Progenitor cell of endocrine pancreas (in vitro differentiated cells): ENCODE measurements at regions not wholly inside any gene's neighbourhood (a gene's known extent, or its start where the extent isn't known, plus 50 kb on each side); places are given as distances from the start of the nearest gene placed in this dataset.
"Not testable (repeated sequence)": the region's sequence is repeated elsewhere in the genome, so short reads cannot be mapped to it uniquely, and the experiment has no call there.

Experiments
- DNase-seq: peaks from one replicate; pipeline ENCODE4 v3.0.0; 2021; ENCODE audit warnings: low spot score; ENCODE audit not compliant: unreplicated experiment
- H3K27ac Mint-ChIP-seq: 2 replicates; pipeline ENCODE4 v1.8.0; 2021; ENCODE audit warnings: mild to moderate bottlenecking, moderate library complexity, mixed read lengths
- H3K27me3 Mint-ChIP-seq: 2 replicates; pipeline ENCODE4 v1.8.0; 2021; ENCODE audit warnings: mixed read lengths
- H3K36me3 Mint-ChIP-seq: 2 replicates; pipeline ENCODE4 v1.8.0; 2022; ENCODE audit warnings: mixed read lengths; ENCODE audit not compliant: insufficient read depth
- H3K4me1 Mint-ChIP-seq: 2 replicates; pipeline ENCODE4 v1.8.0; 2021; ENCODE audit warnings: low read depth, mixed read lengths
- H3K4me3 Mint-ChIP-seq: 2 replicates; pipeline ENCODE4 v1.8.0; 2021; ENCODE audit warnings: low read depth, mild to moderate bottlenecking, moderate library complexity, mixed read lengths
- H3K9me3 Mint-ChIP-seq: 2 replicates; pipeline ENCODE4 v1.8.0; 2021; ENCODE audit warnings: low read depth, mixed read lengths
- CTCF ChIP-seq: fragments of 200-600 bp; sonication (generic); IDR thresholded peaks from one replicate; pipeline ENCODE4 v1.5.0; 2021; ENCODE audit warnings: antibody characterized with exemption, mild to moderate bottlenecking; ENCODE audit not compliant: unreplicated experiment

DNA sequence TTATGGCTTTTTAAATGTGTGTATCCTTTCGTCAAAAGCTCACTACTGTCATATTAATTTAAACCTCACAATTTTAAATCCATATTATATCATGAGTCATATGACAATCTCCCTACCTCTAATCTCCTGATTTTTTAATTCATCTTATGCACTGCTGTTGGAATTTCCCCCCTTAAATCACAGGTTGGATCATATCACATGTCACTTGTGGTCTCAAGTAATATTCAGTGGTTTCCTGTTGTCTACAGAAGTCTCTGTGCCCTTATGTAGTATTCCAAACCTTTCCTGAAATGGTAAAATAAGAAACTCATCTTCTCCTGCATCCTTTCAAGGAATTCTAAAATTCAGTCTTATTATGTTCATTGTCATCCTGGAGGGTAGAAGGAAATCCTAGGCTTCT is 116.0 kb upstream of the CBLB start:
- peaks cover 20% of the 10 kb centered on the region for H3K9me3 Mint-ChIP-seq
- no peaks in the 10 kb centered on the region for H3K27me3 Mint-ChIP-seq
- TF ChIP-seq CTCF: no peak
- H3K27ac Mint-ChIP-seq: no peak overlapping the region
- no peaks in the 10 kb centered on the region for H3K36me3 Mint-ChIP-seq
- H3K4me1 Mint-ChIP-seq: peaks cover 6% of the 10 kb centered on the region
- DNase-seq: no peak
- no peak overlapping the region for H3K4me3 Mint-ChIP-seq

- H3K27me3 Mint-ChIP-seq: not testable (repeated sequence)
These were observed 117.5 kb upstream of the CBLB start for GRCh38 chr3:105986343-105986742.

DNA sequence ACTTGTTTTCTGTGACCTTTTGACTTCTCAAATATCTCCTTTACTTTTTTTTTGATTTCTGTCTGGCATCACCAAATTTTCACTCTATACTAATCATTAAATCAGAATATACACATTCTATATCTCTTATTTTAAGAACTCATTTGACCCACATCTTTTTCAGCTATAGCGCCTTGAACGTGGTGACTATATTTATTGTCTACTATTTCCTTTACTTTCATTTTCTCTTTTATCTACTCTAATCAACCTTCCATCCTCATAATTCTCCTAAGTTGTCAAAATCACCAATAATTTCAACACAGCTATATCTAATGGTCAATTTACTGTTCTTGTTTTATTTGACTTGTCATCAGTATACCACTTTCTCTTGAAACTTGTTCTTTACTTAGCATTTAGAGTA is 119.0 kb upstream of the CBLB start:
- no peak overlapping the region for H3K27ac Mint-ChIP-seq
- H3K27me3 Mint-ChIP-seq: no peaks in the 10 kb centered on the region
- peaks cover 32% of the 10 kb centered on the region for H3K9me3 Mint-ChIP-seq
- no peak overlapping the region for H3K4me3 Mint-ChIP-seq
- H3K4me1 Mint-ChIP-seq: peaks cover 6% of the 10 kb centered on the region
- no peaks in the 10 kb centered on the region for H3K36me3 Mint-ChIP-seq
- no peak for DNase-seq
- TF ChIP-seq CTCF: no peak

More at GRCh38 chr3:105986343-105986742, 117.5 kb upstream of the CBLB start:
- H3K36me3 Mint-ChIP-seq, H3K4me1 Mint-ChIP-seq, DNase-seq, H3K27ac Mint-ChIP-seq, H3K4me3 Mint-ChIP-seq: not testable (repeated sequence)
- H3K9me3 Mint-ChIP-seq: peaks cover 30% of the 10 kb centered on the region

GRCh38 chr3:105988540-105989212 is 119.9 kb upstream of the CBLB start:
- H3K27me3 Mint-ChIP-seq: no peaks in the 10 kb centered on the region
- H3K9me3 Mint-ChIP-seq: peaks cover 30% of the 10 kb centered on the region
- no peaks in the 10 kb centered on the region for H3K36me3 Mint-ChIP-seq
- H3K4me1 Mint-ChIP-seq: peaks cover 6% of the 10 kb centered on the region
- DNase-seq: no peak
- H3K4me3 Mint-ChIP-seq: no peak overlapping the region
- no peak for TF ChIP-seq CTCF
- H3K27ac Mint-ChIP-seq: no peak overlapping the region

DNA sequence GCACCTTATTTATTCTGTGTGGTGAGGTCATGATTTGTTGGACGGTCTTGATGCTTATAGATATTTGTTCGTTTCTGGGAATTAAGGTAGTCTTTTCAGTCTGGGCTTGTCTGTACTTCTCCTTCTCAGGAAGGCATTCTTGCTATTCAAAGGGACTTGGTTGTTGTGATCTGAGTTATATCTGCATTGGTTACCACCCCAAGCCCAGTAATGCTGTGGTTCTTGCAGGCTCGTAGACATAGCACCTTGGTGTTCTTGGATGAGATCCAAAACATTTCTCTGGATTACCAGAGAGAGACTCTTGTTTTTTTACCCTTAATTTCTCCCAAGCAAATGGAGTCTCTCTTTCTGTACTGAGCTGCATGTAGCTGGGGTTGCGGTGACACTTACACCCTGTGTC is 128.0 kb upstream of the CBLB start:
- H3K36me3 Mint-ChIP-seq: no peaks in the 10 kb centered on the region
- H3K4me1 Mint-ChIP-seq: no peaks in the 10 kb centered on the region
- TF ChIP-seq CTCF: no peak
- no peak overlapping the region for H3K27ac Mint-ChIP-seq
- no peaks in the 10 kb centered on the region for H3K27me3 Mint-ChIP-seq
- H3K4me3 Mint-ChIP-seq: no peak overlapping the region
- H3K9me3 Mint-ChIP-seq: peaks cover 32% of the 10 kb centered on the region
- no peak for DNase-seq

DNA sequence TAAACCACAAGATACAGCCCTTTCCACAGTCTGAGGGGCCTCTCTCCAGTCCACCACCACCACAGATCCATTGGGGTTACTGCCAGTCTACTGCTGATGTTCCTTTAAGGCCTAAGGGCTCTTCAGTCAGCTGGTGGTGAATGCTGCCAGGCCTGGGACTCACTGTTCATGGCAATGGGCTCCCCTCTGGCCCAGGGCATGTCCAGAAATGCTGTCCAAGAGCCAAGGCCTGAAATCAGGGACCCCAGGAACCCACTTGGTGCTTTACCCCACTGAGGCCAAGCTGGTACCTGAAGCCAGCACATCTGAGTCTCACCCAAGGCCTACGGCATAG is 128.6 kb upstream of the CBLB start:
- no peak for TF ChIP-seq CTCF
- Mint-ChIP-seq H3K27me3 (no peaks in the 10 kb centered on the region), H3K36me3 (no peaks in the 10 kb centered on the region), H3K4me3 (no peak overlapping the region), H3K4me1 (no peaks in the 10 kb centered on the region), H3K9me3 (peaks cover 30% of the 10 kb centered on the region), H3K27ac (no peak overlapping the region)
- DNase-seq: no peak
